Mesenchymal stem cell (in vitro differentiated cells and primary cell): ENCODE measurements at regions not wholly inside any gene's neighbourhood (a gene's known extent, or its start where the extent isn't known, plus 50 kb on each side); places are given as distances from the start of the nearest gene placed in this dataset.

Experiments
- DNase-seq: peaks from one replicate; pipeline ENCODE4 v3.0.0-alpha.2; 2013
- H2AFZ ChIP-seq: one replicate; pipeline ENCODE4 v1.6.1; 2013; ENCODE audit warnings: low read depth, mild to moderate bottlenecking, control low read depth, inconsistent platforms, low read length, moderate library complexity
- H2AK5ac ChIP-seq: 2 replicates; pipeline ENCODE4 v1.6.1; 2013; ENCODE audit warnings: low read length, moderate library complexity, mild to moderate bottlenecking, inconsistent platforms; ENCODE audit not compliant: severe bottlenecking
- H2BK120ac ChIP-seq: one replicate; pipeline ENCODE4 v1.6.1; 2013; ENCODE audit warnings: low read depth, mild to moderate bottlenecking, inconsistent platforms, low read length, moderate library complexity
- H2BK12ac ChIP-seq, 2 experiments: one replicate each; pipeline ENCODE4 v1.6.1; 2013; ENCODE audit warnings: inconsistent platforms in 2 of 2, low read length in 2 of 2, mild to moderate bottlenecking in 2 of 2, moderate library complexity in 2 of 2, control low read depth in 1 of 2
- H2BK15ac ChIP-seq: one replicate; pipeline ENCODE4 v1.6.1; 2013; ENCODE audit warnings: mild to moderate bottlenecking, low read depth, inconsistent platforms; ENCODE audit not compliant: poor library complexity, severe bottlenecking
- H2BK5ac ChIP-seq: 2 replicates; pipeline ENCODE4 v1.6.1; 2013; ENCODE audit warnings: low read depth, mild to moderate bottlenecking, low read length, control low read depth, inconsistent platforms; ENCODE audit not compliant: poor library complexity, severe bottlenecking
- H3K14ac ChIP-seq, 2 experiments: one replicate each; pipeline ENCODE4 v1.6.1; 2013; ENCODE audit warnings: inconsistent platforms in 2 of 2, low read length in 2 of 2, control low read depth in 1 of 2, mild to moderate bottlenecking in 1 of 2, moderate library complexity in 1 of 2
- H3K18ac ChIP-seq, 2 experiments: one replicate each; pipeline ENCODE4 v1.6.1; 2013; ENCODE audit warnings: inconsistent platforms in 2 of 2, low read length in 2 of 2, control low read depth in 1 of 2, low read depth in 1 of 2, mild to moderate bottlenecking in 1 of 2
- H3K23ac ChIP-seq, 2 experiments: one replicate each; pipeline ENCODE4 v1.6.1; 2013; ENCODE audit warnings: inconsistent platforms in 2 of 2, low read length in 2 of 2, mild to moderate bottlenecking in 2 of 2, moderate library complexity in 2 of 2, control low read depth in 1 of 2
- H3K27ac ChIP-seq: 2 replicates; pipeline ENCODE4 v1.5.1; 2013; ENCODE audit warnings: mild to moderate bottlenecking, moderate library complexity, low read length, control low read depth, inconsistent platforms; ENCODE audit not compliant: poor library complexity, severe bottlenecking
- H3K27me3 ChIP-seq, 2 experiments: 2 replicates each; pipeline versions ENCODE4 v1.6.1 to v1.7.0; 2013; ENCODE audit warnings: low read length in 2 of 2, mild to moderate bottlenecking in 2 of 2, moderate library complexity in 2 of 2, control low read depth in 1 of 2, inconsistent platforms in 1 of 2; ENCODE audit not compliant: control insufficient read depth in 1 of 2, insufficient read depth in 1 of 2
- H3K36me3 ChIP-seq, 2 experiments: 2 replicates each; pipeline versions ENCODE4 v1.6.1 to v1.7.0; 2013; ENCODE audit warnings: low read length in 2 of 2, control low read depth in 1 of 2, inconsistent platforms in 1 of 2, low read depth in 1 of 2, mild to moderate bottlenecking in 1 of 2; ENCODE audit not compliant: insufficient read depth in 2 of 2, control insufficient read depth in 1 of 2
- H3K4ac ChIP-seq, 2 experiments: one replicate each; pipeline ENCODE4 v1.6.1; 2013; ENCODE audit warnings: inconsistent platforms in 2 of 2, low read length in 2 of 2, mild to moderate bottlenecking in 2 of 2, moderate library complexity in 2 of 2, control low read depth in 1 of 2, low read depth in 1 of 2
- H3K4me1 ChIP-seq: 2 replicates; pipeline ENCODE4 v1.6.1; 2013; ENCODE audit warnings: low read depth, low read length, control low read depth; ENCODE audit not compliant: control insufficient read depth, insufficient read depth
- H3K4me2 ChIP-seq: 2 replicates; pipeline ENCODE4 v1.6.1; 2013; ENCODE audit warnings: low read length, mild to moderate bottlenecking, inconsistent platforms; ENCODE audit not compliant: poor library complexity, severe bottlenecking
- H3K4me3 ChIP-seq, 2 experiments: 2 replicates each; pipeline versions ENCODE4 v1.5.1 to v1.7.0; 2013; ENCODE audit warnings: low read length in 2 of 2, mild to moderate bottlenecking in 2 of 2, control low read depth in 1 of 2, low read depth in 1 of 2; ENCODE audit not compliant: insufficient read depth in 1 of 2
- H3K79me1 ChIP-seq: replicated peaks from 2 replicates; pipeline ENCODE4 v1.6.1; 2013; ENCODE audit warnings: mild to moderate bottlenecking, control low read depth, low read length, inconsistent platforms; ENCODE audit not compliant: poor library complexity, severe bottlenecking
- H3K9ac ChIP-seq: 2 replicates; pipeline ENCODE4 v1.7.0; 2013; ENCODE audit warnings: mild to moderate bottlenecking, low read length, moderate library complexity
- H3K9me3 ChIP-seq: 2 replicates; pipeline ENCODE4 v1.7.0; 2013; ENCODE audit warnings: mild to moderate bottlenecking, low read length; ENCODE audit not compliant: control insufficient read depth
- H4K8ac ChIP-seq: one replicate; pipeline ENCODE4 v1.6.1; 2013; ENCODE audit warnings: inconsistent platforms, mild to moderate bottlenecking, low read length, moderate library complexity
- H4K91ac ChIP-seq: one replicate; pipeline ENCODE4 v1.6.1; 2013; ENCODE audit warnings: mild to moderate bottlenecking, low read length, inconsistent platforms
- WGBS: methylation state at CpG from one replicate; pipeline ENCODE4 v1.1.7; 2013; ENCODE audit warnings: mixed read lengths; 5-methylcytosine and 5-hydroxymethylcytosine counted together

DNA sequence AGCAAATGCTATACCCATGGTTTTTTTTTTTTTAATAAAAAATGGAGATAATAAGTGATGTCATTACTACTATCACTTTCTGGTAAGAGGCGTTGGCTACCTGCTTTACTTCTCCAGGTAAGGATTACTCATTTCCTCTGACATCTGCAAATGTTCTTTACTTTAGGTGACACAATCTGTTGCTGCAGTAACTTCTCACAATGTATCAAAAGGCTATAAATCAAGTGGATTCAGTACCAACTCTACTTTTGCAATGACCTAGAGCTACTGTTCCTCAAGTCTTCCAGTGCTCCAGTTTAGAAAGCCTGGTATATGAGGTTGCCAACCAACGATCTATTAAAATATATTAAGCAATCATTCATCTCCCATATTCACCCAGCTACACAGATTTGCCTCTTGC lies 129.1 kb downstream of the PLK2 start:
- WGBS = 100% methylated on average over 2 of the region's 2 CpGs

DNA sequence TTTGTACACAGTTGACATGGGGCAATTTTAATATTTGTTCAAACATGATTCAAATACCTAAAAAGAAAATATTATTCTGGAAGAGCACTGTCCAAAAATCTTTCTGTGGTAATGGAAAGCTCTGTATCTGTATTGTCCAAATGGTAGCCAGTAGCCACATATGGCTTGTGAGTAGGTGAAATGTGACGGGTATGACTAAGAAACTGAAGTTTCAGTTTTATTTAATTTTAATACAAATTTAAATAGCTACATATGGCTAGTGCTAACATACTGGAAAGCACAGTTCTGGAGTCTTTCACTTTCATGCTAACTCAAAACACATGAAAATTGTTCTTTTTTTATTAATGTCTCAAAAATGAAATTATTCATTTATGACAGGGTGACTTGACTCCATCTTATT lies 132.6 kb downstream of the PLK2 start:
- Histone ChIP-seq H3K4me2 (no peak overlapping the region), H3K23ac (no peak overlapping the region), H3K36me3 (no peaks in the 10 kb centered on the region), H3K14ac (no peak overlapping the region), H3K4ac (no peak overlapping the region), H3K27me3 (no peaks in the 10 kb centered on the region), H3K9me3 (no peaks in the 10 kb centered on the region), H2BK5ac (no peak overlapping the region), H3K4me3 (no peak overlapping the region), H3K9ac (no peak overlapping the region), H3K4me1 (no peaks in the 10 kb centered on the region), H3K18ac (no peak overlapping the region), H3K79me1 (no peaks in the 10 kb centered on the region), H2BK12ac (no peak overlapping the region), H2BK120ac (no peak overlapping the region), H2AFZ (no peak overlapping the region), H4K8ac (no peak overlapping the region), H2BK15ac (no peak overlapping the region), H3K27ac (no peak overlapping the region), H4K91ac (no peak overlapping the region), H2AK5ac (no peak overlapping the region)
- no CpG with 5 or more reads among the region's 1 CpG for WGBS
- no peak for DNase-seq

More for the DNA sequence above, 129.1 kb downstream of the PLK2 start:
- H3K4me1 ChIP-seq = no peaks in the 10 kb centered on the region
- no peaks in the 10 kb centered on the region for H3K79me1 ChIP-seq
- H3K4me3 ChIP-seq = no peak overlapping the region
- no peak overlapping the region for H3K23ac ChIP-seq
- H2AK5ac ChIP-seq = no peak overlapping the region
- DNase-seq = no peak
- H4K91ac ChIP-seq = no peak overlapping the region
- H3K4me2 ChIP-seq = no peak overlapping the region
- no peaks in the 10 kb centered on the region for H3K27me3 ChIP-seq
- no peak overlapping the region for H2BK5ac ChIP-seq
- no peak overlapping the region for H3K18ac ChIP-seq
- H3K14ac ChIP-seq = no peak overlapping the region
- H3K4ac ChIP-seq = no peak overlapping the region
- no peak overlapping the region for H2BK15ac ChIP-seq
- H4K8ac ChIP-seq = no peak overlapping the region
- H2BK120ac ChIP-seq = no peak overlapping the region
- no peaks in the 10 kb centered on the region for H3K9me3 ChIP-seq
- H2AFZ ChIP-seq = no peak overlapping the region
- no peak overlapping the region for H3K27ac ChIP-seq
- no peaks in the 10 kb centered on the region for H3K36me3 ChIP-seq
- no peak overlapping the region for H2BK12ac ChIP-seq
- H3K9ac ChIP-seq = no peak overlapping the region

DNA sequence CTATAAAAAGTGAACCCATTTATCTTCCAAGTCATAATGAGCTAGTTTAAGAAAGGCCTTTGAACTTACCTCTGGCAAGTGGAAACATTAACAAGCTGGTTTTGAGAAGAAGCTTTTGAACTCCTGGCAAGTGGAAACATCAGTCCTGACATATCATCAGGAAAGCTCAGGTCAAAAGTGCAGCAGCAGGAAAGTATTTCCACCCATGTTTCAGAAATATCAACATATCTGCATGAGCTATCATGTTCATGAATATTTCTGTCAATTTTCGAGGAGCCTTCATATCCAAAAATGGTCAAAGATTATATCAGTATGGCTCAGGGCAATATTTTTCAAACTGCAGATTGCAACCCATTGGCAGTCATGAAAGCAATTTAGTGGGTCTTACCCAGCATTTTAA lies 133.9 kb downstream of the PLK2 start:
- no peak for DNase-seq
- 100% methylated on average over 1 of the region's 1 CpG for WGBS

DNA sequence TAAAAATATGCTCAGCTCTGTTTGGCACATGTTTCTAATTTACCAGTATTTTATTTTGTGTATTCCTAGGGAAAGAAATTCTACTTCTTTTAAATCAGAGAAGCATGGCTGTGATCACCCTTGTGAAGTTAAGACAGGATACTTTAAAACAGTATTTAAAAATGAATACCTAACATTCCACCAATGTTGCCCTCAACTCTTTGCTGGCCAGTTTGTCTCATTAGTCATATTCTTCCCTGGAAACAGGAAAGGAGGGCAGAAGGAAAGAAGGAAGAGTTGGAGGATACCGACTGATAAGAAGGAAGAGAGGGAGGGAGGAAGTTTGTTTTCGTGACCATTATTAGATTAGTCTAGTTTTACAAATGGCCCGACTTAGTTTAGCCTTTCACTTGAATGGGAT lies 137.4 kb downstream of the PLK2 start:
- Histone ChIP-seq H2BK12ac (no peak overlapping the region), H3K9me3 (no peaks in the 10 kb centered on the region), H3K4me1 (no peaks in the 10 kb centered on the region), H4K91ac (no peak overlapping the region), H3K4ac (no peak overlapping the region), H2AFZ (no peak overlapping the region), H2AK5ac (no peak overlapping the region), H3K79me1 (no peaks in the 10 kb centered on the region), H3K18ac (no peak overlapping the region), H2BK120ac (no peak overlapping the region), H3K4me2 (no peak overlapping the region), H3K36me3 (no peaks in the 10 kb centered on the region), H3K23ac (no peak overlapping the region), H3K27ac (no peak overlapping the region), H3K9ac (no peak overlapping the region), H3K27me3 (no peaks in the 10 kb centered on the region), H3K4me3 (no peak overlapping the region), H2BK5ac (no peak overlapping the region), H3K14ac (no peak overlapping the region), H4K8ac (no peak overlapping the region), H2BK15ac (no peak overlapping the region)
- 18% methylated on average over 3 of the region's 3 CpGs for WGBS
- DNase-seq = peak; percentile 23

More for the DNA sequence above, 133.9 kb downstream of the PLK2 start:
- H3K36me3 ChIP-seq = no peaks in the 10 kb centered on the region
- H3K9me3 ChIP-seq = no peaks in the 10 kb centered on the region
- no peak overlapping the region for H3K27ac ChIP-seq
- H3K23ac ChIP-seq = no peak overlapping the region
- H3K27me3 ChIP-seq = no peaks in the 10 kb centered on the region
- no peak overlapping the region for H3K9ac ChIP-seq
- H2AFZ ChIP-seq = no peak overlapping the region
- no peak overlapping the region for H3K4me2 ChIP-seq
- no peak overlapping the region for H3K14ac ChIP-seq
- no peak overlapping the region for H2BK15ac ChIP-seq
- no peak overlapping the region for H4K91ac ChIP-seq
- no peaks in the 10 kb centered on the region for H3K4me1 ChIP-seq
- H2BK12ac ChIP-seq = no peak overlapping the region
- H3K4ac ChIP-seq = no peak overlapping the region
- no peak overlapping the region for H3K18ac ChIP-seq
- H4K8ac ChIP-seq = no peak overlapping the region
- no peak overlapping the region for H2BK5ac ChIP-seq
- H3K79me1 ChIP-seq = no peaks in the 10 kb centered on the region
- no peak overlapping the region for H2AK5ac ChIP-seq
- no peak overlapping the region for H2BK120ac ChIP-seq
- H3K4me3 ChIP-seq = no peak overlapping the region
